ENCODE measurements at regions not wholly inside any gene's neighbourhood (a gene's known extent, or its start where the extent isn't known, plus 50 kb on each side); places are given as distances from the start of the nearest gene placed in this dataset.
"Not testable (repeated sequence)": the region's sequence is repeated elsewhere in the genome, so short reads cannot be mapped to it uniquely, and the experiment has no call there.

DNA sequence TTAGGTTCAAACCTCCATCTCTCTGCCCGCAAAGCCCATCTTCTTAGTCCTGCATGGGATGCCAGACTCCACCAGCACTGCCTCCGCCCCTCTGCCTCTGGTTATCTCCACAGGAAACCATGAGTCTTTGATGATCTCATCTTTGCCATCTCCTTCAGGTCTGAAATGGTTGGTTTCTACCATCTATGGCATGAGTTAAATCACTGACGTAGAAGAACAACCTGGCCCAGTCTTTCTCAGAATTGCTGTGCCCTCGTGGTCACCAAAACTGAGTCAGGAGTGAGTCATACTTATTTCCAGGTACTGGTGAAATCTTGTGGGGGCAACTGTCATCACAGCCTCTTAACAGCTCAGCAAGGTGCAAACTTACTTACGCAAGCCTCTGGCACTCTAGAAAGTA, 468.7 kb upstream of the C16orf82 start:
- DNase-seq = no peak

DNA sequence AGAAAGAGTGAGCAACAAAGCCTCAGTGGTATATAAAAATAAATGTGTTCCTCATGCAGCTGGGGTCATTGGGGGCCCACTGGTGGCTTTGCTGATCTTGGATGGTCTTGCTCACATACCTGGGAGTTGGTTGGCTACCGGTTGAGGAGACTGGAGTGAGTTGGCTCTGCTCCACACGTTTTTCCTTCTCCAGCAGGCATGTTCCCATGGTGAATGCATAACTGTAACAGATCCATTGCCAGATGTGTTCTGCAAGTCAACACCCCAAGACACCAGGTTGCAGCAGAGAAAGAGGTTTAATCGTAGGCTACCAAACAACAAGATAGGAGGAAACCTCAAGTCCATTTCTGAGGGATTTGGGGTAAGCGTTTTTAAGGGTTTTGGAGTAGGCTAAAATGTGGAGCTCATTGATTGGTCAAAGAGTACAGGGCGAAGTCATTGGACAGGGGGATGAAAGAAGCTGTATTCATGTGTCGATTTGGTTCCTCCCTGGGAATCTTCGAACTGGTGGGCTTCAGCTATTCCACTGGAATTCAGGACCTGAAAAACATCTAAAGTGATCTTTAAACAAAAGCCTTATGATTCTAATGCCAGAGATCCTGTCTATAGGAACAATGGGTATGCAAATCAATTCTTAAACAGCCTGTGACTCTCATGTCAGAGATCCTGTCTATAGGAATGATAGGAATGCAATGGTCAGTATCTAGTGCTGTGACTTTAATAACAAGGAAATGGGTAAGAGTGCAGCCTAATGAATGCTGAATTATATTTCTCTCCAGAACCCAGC, 467.5 kb upstream of the C16orf82 start:
- no peak for DNase-seq

- DNase-seq = no peak
Measured at GRCh38 chr16:26599785-26600104, 467.0 kb upstream of the C16orf82 start.

GRCh38 chr16:26601335-26601734, 465.4 kb upstream of the C16orf82 start:
- no peak for DNase-seq

DNA sequence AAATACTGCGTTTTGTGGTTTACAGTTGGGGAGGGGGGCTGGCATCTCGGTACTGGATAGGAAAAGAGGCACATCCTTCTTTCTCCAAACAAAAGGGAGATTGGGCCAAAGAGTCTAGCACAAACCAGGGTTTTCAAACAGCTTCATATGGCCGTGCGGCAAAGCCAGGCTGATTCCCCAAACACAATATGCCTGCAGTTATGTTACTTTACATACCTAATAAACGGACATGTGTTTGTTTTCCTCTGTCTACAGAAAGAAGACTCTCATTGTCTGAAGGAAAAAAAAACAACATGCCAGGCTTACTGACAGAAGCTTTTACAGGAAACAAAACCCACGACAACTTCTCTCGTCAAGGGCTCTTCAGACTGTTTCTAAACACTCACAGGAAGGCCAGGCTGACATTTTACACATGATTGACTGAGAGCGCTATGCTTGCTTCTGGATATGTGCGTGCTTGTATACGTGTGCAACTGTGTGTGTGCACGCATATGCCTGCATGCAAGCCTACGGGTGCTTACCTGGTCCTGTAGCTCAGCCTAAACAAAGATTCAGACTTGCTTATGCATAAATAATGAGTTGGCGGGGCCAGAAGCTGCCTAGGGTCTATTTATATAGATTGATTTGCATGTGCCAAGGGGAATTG, 461.0 kb upstream of the C16orf82 start:
- DNase-seq = no peak

DNA sequence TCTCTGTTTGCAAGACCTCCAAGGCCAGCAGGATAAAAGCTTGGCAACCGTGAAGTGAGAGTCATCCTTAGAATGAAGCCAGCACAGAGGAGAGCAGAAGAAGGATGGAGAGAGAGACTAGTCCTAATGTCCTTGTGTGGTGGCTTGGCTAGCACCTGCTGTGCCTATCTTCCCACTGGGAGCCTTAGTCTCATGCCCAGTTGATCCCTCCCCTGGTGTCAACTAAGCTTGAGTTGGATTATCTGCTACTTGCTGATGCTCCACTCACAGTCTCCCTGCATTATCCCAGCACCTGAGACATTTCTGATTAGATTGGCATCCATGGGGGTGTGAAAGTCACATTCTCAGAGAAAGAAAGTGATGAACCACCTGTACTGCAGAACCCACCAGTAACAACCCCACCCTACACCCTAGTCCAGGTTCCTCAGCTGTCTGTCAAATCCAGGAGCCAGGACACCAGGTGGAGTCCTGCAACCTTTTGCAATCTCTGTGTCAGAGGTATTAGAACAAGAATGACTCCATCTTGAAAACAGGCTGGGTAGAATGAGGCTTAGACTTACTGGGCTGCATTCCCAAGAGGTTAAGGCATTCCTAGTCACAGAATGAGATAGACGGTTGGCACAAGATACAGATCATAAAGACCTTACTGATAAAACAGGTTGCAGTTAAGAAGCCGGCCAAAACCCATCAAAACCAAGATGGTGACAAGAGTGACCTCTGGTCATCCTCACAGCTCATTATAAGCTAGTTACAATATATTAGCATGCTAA, 460.2 kb upstream of the C16orf82 start:
- no peak for DNase-seq

- DNase-seq = no peak
Measured at GRCh38 chr16:26614237-26614841, 452.4 kb upstream of the C16orf82 start.

DNA sequence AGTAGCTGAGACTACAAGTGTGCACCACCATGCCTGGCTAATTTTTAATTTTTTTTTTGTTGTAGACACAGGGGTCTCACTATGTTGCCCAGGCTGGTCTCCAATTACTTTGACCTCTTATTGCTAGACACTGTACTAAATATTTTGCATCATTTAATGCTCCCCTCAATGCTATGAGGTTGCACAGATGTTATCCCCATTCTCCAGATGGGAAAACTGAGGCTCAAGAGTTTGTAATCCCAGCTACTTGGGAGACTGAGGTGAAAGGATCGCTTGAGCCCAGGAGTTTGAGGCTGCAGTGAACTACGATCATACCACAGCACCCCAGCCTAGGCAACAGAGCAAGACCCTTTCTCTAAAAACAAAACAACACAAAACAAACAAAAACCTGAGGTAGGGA, 443.3 kb upstream of the C16orf82 start:
- DNase-seq = no peak

DNA sequence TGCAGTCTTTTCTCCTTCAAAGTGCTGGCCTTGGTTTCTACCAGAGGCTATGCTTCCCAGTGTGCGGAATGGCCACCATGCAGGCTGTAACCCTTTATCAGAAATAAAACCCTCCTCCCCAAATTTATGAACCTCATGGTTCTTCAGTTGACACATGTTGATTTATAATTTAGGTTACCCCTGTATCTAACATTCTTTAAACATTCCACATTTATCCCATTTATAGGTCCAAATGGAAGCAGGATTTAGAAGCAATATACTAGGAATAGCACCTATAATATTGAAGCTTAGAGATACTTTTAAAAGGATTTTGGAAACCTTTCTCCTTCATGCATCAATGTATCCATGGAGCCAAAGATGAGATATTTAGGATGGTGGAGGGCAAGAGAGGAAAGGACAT, 438.8 kb upstream of the C16orf82 start:
- no peak for DNase-seq

DNA sequence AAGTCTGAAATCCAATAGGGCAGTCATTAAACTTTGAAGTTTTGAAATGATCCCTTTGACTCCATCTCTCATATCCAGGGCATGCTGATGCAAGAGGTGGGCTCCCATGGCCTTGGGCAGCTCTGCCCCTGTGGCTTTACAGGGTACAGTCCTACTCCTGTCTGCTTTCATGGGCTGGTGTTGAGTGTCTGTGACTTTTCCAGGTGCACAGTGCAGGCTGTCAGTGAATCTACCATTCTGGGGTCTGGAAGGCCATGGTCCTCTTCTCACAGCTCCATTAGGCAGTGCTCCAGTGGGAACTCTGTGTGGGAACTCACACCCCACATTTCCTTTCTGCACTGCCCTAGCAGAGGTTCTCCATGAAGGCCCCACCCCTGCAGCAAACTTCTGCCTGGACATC, 435.4 kb upstream of the C16orf82 start:
- DNase-seq = not testable (repeated sequence)

DNA sequence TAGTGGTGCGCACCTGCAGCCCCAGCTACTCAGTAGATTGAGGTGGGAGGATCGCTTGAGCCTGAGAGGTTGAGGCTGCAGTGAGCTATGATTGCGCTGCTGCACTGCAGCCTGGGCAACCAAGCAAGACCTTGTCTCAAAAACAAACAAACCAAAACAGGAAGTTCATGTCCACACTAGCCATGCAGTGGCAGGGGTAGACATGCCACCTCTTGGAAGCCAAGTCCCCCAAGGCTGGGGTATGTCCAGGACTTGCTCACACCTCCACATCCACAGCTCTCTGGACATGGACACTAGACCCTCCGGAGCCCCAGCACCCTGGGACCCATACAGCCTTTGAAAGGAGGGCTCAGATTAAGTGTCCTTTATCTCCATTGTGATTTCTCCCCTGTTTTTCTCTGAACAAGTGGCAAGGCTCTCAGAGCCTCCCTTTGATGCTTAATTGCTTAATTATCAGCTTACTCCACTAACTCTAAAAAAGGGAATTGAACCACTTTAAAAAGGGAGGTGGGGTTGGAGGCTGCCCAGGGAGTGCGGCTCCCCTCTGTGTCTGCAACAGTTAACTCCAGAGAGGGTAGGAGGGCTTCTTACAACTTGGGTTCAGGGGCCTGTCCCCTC, 424.6 kb upstream of the C16orf82 start:
- no peak for DNase-seq

DNA sequence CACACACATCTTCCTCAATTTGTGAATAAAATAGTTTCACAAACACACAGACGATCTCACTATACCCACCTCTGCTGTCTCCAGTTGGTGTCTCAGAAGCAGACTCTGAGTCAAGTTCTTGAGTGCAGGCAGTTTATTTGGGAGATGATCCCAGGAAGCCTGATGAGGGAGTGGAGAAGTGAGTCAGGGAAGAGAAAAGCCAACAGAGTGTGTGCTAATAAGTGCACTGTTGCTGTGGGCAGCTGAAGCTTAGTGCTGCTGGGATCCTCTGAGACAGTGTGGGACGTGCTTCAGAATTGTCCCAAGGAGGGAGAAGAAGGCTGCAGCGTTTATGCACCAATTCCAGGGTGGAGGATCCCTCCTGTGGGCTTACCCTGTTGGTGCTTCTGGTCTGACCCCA, 423.2 kb upstream of the C16orf82 start:
- no peak for DNase-seq

DNA sequence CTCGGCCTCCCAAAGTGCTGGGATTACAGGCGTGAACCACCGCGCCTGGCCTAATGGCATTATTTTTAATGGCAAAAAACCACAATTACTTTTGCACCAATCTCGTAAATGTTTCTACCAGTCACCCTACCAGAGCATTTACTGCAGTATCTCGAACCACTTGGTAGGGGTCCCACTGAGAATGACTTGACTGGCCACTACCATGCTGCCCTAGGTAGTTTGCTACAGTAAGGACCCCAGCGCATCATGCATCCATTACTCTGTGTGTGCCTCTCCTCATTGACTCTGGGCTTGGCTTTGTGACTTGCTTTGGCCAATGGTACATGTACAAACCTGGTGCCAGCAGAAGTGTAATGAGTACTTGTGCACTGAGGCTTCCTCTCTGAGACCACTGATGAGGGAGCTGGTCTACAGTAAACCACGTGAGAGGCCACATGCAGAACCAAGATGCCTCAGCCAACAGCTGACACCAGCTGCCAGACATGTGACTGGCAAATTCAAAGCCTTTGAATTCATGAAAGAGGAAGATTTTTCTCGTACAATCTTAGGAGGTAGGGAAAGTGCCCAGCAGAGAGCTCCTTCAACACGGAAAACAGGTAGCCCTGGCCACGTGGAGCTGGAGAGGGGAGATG, 421.7 kb upstream of the C16orf82 start:
- no peak for DNase-seq

- no peak for DNase-seq
Measured at GRCh38 chr16:26645614-26646013, 421.1 kb upstream of the C16orf82 start.

GRCh38 chr16:26647870-26648269, 418.9 kb upstream of the C16orf82 start:
- no peak for DNase-seq

DNA sequence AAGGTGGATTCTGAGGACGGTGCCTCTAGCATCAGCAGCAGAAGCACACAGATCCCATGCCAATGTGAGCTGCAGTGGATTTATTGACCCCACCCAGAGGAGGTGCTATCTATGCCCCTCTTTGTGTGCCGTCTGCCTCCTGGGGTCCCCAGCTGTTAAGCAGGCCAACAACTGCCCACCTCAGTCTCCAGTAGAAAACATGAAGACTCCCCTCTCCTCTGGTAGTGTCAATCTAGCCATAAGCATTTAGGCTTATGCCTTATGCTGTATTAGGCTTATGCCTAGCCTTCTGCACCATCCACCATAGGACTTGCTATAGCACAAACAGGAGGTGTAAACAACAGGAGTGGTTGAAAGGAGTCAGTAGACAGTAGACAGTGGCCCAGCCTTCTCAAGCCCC, 417.9 kb upstream of the C16orf82 start:
- DNase-seq = no peak

DNA sequence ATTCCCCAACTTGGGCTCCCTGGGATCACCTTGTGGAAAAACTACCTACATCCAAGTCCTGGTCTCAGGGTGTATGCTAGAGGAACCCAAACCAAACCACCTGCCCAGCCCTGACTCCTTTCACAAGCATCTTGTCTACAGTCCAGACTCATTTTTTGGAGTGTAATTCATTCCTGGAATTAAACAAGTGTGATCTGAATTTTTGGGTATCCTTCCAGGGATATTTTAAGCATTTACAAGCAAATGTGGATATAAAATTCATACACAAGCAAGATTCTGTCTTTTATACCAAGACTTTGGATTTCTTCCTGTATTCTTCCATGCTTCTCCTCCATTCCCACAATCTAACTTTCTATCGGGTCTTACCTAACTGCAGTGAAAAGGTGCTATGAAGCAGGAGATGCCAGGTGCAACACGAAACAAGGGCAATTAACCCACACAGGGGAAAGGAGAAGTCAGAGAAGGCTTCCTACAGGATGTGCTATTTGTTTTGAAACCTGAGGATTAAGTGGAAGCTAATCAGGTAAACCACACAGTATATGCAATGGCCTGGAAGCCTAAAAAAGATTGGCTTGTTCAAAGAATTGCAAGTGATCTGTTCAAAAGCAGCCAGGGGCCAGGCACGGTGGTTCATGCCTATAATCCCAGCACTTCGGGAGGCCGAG, 417.2 kb upstream of the C16orf82 start:
- DNase-seq = no peak

- DNase-seq = no peak
Measured at GRCh38 chr16:26651464-26651863, 415.3 kb upstream of the C16orf82 start.

- DNase-seq = no peak
Measured at GRCh38 chr16:26651884-26652283, 414.8 kb upstream of the C16orf82 start.

DNA sequence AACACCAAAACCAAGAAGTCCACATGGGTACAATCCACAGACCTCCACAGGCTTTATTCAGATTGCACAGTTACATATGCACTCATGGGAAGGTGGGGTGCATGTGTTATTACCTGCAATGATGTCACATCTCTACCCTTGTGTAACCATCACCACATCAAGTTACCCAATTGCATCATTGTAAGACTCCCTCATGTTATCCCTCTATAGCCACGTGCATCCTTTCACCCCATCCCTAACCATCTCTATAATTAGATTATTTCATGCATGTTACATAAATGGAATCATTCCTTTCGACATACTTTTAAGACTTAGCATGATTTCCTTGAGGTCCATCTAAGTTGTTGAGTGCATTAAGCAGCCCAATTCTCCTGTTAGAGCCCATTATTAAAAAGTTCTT, 408.2 kb upstream of the C16orf82 start:
- DNase-seq = no peak

DNA sequence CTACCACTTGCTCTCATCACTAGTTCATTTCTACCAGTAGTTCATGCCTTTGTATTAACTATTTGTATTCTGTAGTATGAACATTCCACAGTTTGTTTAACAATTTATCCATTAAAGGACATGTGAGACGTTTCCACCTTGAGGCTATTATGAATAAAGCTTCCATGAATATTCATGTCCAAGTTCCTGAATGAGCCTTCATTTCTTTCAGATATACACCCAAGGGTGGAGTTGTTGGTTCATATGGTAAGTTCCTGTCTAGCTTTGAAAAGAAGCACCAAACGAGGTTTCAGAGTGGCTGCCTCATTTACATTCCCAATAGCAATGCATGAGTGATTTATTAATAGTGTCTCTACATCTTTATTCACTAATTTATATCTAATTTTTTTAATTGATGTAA, 407.8 kb upstream of the C16orf82 start:
- no peak for DNase-seq

DNA sequence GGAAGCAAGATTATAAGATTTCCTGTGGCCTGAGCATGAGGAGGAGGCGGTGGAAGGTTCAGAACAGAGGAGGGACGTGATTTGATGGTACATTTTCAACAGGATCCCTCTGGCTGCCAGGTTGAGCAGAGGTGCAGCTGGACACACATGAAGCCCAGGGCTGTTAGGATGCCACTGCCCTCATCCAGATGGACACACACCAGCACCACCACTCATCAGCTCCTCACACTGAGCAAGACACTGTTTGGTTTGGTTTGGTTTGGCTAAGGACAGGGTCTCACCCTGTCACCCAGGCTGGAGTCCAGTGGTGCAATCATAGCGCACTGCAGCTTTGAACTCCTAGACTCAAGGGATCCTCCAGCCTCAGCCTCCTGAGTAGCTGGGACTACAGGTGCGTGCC, 402.6 kb upstream of the C16orf82 start:
- no peak for DNase-seq

All from fibroblast of skin of scalp (primary cell).